ENCODE measurements at regions not wholly inside any gene's neighbourhood (a gene's known extent, or its start where the extent isn't known, plus 50 kb on each side); places are given as distances from the start of the nearest gene placed in this dataset.

DNA sequence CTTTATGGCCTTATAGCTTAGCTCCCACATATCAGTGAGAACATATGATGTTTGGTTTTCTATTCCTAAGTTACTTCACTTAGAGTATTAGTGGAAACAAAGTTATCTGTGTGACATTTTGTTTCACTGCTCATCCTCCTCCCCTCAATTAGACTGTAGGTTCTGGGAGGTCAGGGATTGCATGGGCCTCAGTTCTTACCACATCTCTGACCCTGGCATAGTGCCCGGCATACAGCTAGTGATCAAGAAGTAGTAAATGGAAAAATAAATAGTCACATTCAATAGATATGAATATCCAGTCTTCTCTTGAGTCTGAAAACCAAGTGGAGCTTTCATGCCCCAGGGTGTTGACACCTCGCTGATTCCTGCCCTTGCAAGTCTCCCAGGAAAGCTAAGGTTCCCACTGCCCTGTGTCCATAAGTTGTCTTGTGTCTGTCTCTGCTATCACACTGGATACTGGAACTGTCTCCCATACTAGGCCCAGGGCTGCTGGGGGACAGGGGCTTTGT lies 249.5 kb upstream of the TSHZ3 start:
- H3K27me3 Mint-ChIP-seq = no peaks in the 10 kb centered on the region
- H3K9me3 Mint-ChIP-seq = no peaks in the 10 kb centered on the region
- no peak overlapping the region for H3K27ac ChIP-seq (ENCODE audit: insufficient read depth, low read length, poor library complexity, severe bottlenecking)
- H3K36me3 Mint-ChIP-seq = no peaks in the 10 kb centered on the region
- no peaks in the 10 kb centered on the region for H3K36me3 ChIP-seq (ENCODE audit: control insufficient read depth, insufficient read depth, low read length)
- H3K4me3 ChIP-seq (ENCODE audit: low read depth, low read length) = no peak overlapping the region
- H3K4me1 ChIP-seq (ENCODE audit: control insufficient read depth, insufficient read depth, low read length, poor library complexity, severe bottlenecking) = no peaks in the 10 kb centered on the region
- H3K27me3 ChIP-seq (ENCODE audit: control insufficient read depth, insufficient read depth, low read length) = no peaks in the 10 kb centered on the region
- no peak overlapping the region for H3K4me3 Mint-ChIP-seq
- no peak overlapping the region for H3K27ac Mint-ChIP-seq
- no peaks in the 10 kb centered on the region for H3K9me3 ChIP-seq (ENCODE audit: control insufficient read depth in 2 of 2, low read length in 2 of 2)
- no peak for ATAC-seq (ENCODE audit: low read depth in 2 of 2)
- DNase-seq = no peak
- no peaks in the 10 kb centered on the region for H3K4me1 Mint-ChIP-seq

GRCh38 chr19:31600731-31601295 lies 251.6 kb upstream of the TSHZ3 start:
- Histone ChIP-seq H3K4me3 (ENCODE audit: low read depth, low read length) (no peak overlapping the region), H3K27ac (ENCODE audit: insufficient read depth, low read length, poor library complexity, severe bottlenecking) (no peak overlapping the region), H3K36me3 (ENCODE audit: control insufficient read depth, insufficient read depth, low read length) (no peaks in the 10 kb centered on the region), H3K9me3 (ENCODE audit: control insufficient read depth in 2 of 2, low read length in 2 of 2) (no peaks in the 10 kb centered on the region), H3K27me3 (ENCODE audit: control insufficient read depth, insufficient read depth, low read length) (no peaks in the 10 kb centered on the region), H3K4me1 (ENCODE audit: control insufficient read depth, insufficient read depth, low read length, poor library complexity, severe bottlenecking) (no peaks in the 10 kb centered on the region)
- H3K4me1 Mint-ChIP-seq = no peaks in the 10 kb centered on the region
- no peaks in the 10 kb centered on the region for H3K36me3 Mint-ChIP-seq
- no peak overlapping the region for H3K4me3 Mint-ChIP-seq
- H3K9me3 Mint-ChIP-seq = peaks cover 0 to 2% (median 0%) of the 10 kb centered on the region in 7 donors
- no peak for DNase-seq
- no peak overlapping the region for H3K27ac Mint-ChIP-seq
- ATAC-seq (ENCODE audit: low read depth in 2 of 2) = no peak
- no peaks in the 10 kb centered on the region for H3K27me3 Mint-ChIP-seq

GRCh38 chr19:31601855-31602254 lies 252.6 kb upstream of the TSHZ3 start:
- H3K4me1 ChIP-seq (ENCODE audit: control insufficient read depth, insufficient read depth, low read length, poor library complexity, severe bottlenecking) = no peaks in the 10 kb centered on the region
- Mint-ChIP-seq H3K4me3 (no peak overlapping the region), H3K4me1 (no peaks in the 10 kb centered on the region), H3K36me3 (no peaks in the 10 kb centered on the region), H3K9me3 (peaks cover 0 to 2% (median 0%) of the 10 kb centered on the region in 7 donors), H3K27me3 (no peaks in the 10 kb centered on the region), H3K27ac (no peak overlapping the region)
- DNase-seq (no peak), ATAC-seq (ENCODE audit: low read depth in 2 of 2) (no peak)
- no peaks in the 10 kb centered on the region for H3K27me3 ChIP-seq (ENCODE audit: control insufficient read depth, insufficient read depth, low read length)
- no peaks in the 10 kb centered on the region for H3K36me3 ChIP-seq (ENCODE audit: control insufficient read depth, insufficient read depth, low read length)
- no peak overlapping the region for H3K4me3 ChIP-seq (ENCODE audit: low read depth, low read length)
- no peak overlapping the region for H3K27ac ChIP-seq (ENCODE audit: insufficient read depth, low read length, poor library complexity, severe bottlenecking)
- H3K9me3 ChIP-seq (ENCODE audit: control insufficient read depth in 2 of 2, low read length in 2 of 2) = no peaks in the 10 kb centered on the region

DNA sequence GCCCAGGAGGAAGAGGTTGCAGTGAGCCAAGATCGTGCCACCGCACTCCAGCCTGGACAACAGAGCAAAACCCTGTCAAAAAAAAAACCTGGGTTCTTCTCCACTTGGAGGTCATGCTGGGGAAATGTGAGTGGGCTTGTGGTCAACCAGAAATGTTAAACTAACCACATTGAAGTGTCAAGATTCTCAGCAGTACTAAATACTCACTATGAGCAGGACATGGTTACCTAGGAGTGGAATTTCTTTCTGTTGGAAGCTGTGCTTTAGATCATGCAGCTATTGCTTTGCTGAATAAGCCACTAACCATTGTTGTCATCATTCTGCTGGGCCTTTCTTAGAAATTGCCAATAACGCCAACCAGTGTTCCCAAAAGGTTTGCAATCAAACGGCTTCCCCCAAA lies 253.3 kb upstream of the TSHZ3 start:
- Histone ChIP-seq H3K4me1 (ENCODE audit: control insufficient read depth, insufficient read depth, low read length, poor library complexity, severe bottlenecking) (no peaks in the 10 kb centered on the region), H3K9me3 (ENCODE audit: control insufficient read depth in 2 of 2, low read length in 2 of 2) (no peaks in the 10 kb centered on the region), H3K27me3 (ENCODE audit: control insufficient read depth, insufficient read depth, low read length) (no peaks in the 10 kb centered on the region), H3K27ac (ENCODE audit: insufficient read depth, low read length, poor library complexity, severe bottlenecking) (no peak overlapping the region), H3K36me3 (ENCODE audit: control insufficient read depth, insufficient read depth, low read length) (no peaks in the 10 kb centered on the region), H3K4me3 (ENCODE audit: low read depth, low read length) (no peak overlapping the region)
- no peaks in the 10 kb centered on the region for H3K4me1 Mint-ChIP-seq
- ATAC-seq (ENCODE audit: low read depth in 2 of 2) = no peak
- no peak overlapping the region for H3K4me3 Mint-ChIP-seq
- no peaks in the 10 kb centered on the region for H3K36me3 Mint-ChIP-seq
- no peaks in the 10 kb centered on the region for H3K27me3 Mint-ChIP-seq
- no peak overlapping the region for H3K27ac Mint-ChIP-seq
- peaks cover 0 to 2% (median 0%) of the 10 kb centered on the region in 7 donors for H3K9me3 Mint-ChIP-seq
- no peak for DNase-seq

GRCh38 chr19:31604493-31605040 lies 255.3 kb upstream of the TSHZ3 start:
- H3K27ac ChIP-seq (ENCODE audit: insufficient read depth, low read length, poor library complexity, severe bottlenecking) = no peak overlapping the region
- peaks cover 0 to 2% (median 0%) of the 10 kb centered on the region in 7 donors for H3K9me3 Mint-ChIP-seq

DNA sequence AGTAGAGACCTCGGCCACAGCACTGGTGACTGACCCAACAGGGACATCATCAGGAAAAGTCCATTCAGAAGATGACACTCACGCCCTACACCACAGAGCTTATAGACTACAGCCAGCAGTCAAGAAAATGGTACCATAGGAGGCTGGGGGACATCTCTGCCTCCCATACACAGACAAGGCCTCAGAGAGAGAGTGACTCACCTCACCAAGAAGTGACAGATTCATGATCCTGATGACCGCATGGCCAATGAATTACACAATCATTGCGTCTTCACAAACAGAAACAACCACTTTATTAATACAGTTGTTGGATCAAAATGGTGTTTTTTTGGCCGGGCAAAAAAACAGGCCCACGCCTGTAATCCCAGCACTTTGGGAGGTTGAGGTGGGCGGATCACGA lies 260.8 kb upstream of the TSHZ3 start:
- no peaks in the 10 kb centered on the region for H3K9me3 ChIP-seq (ENCODE audit: control insufficient read depth in 2 of 2, low read length in 2 of 2)

More at GRCh38 chr19:31604493-31605040, 255.3 kb upstream of the TSHZ3 start:
- Mint-ChIP-seq H3K4me3 (no peak overlapping the region), H3K36me3 (no peaks in the 10 kb centered on the region), H3K27me3 (no peaks in the 10 kb centered on the region), H3K27ac (no peak overlapping the region), H3K4me1 (no peaks in the 10 kb centered on the region)
- Histone ChIP-seq H3K9me3 (ENCODE audit: control insufficient read depth in 2 of 2, low read length in 2 of 2) (no peaks in the 10 kb centered on the region), H3K4me3 (ENCODE audit: low read depth, low read length) (no peak overlapping the region), H3K36me3 (ENCODE audit: control insufficient read depth, insufficient read depth, low read length) (no peaks in the 10 kb centered on the region), H3K27me3 (ENCODE audit: control insufficient read depth, insufficient read depth, low read length) (no peaks in the 10 kb centered on the region), H3K4me1 (ENCODE audit: control insufficient read depth, insufficient read depth, low read length, poor library complexity, severe bottlenecking) (no peaks in the 10 kb centered on the region)
- ATAC-seq (ENCODE audit: low read depth in 2 of 2) = no peak
- DNase-seq = no peak

GRCh38 chr19:31611046-31611877 lies 262.0 kb upstream of the TSHZ3 start:
- H3K9me3 Mint-ChIP-seq = peaks cover 0 to 3% (median 0%) of the 10 kb centered on the region in 7 donors
- no peak overlapping the region for H3K27ac Mint-ChIP-seq
- H3K4me3 Mint-ChIP-seq = no peak overlapping the region
- no peak overlapping the region for H3K4me3 ChIP-seq (ENCODE audit: low read depth, low read length)
- no peaks in the 10 kb centered on the region for H3K4me1 Mint-ChIP-seq
- H3K9me3 ChIP-seq (ENCODE audit: control insufficient read depth in 2 of 2, low read length in 2 of 2) = no peaks in the 10 kb centered on the region
- no peaks in the 10 kb centered on the region for H3K4me1 ChIP-seq (ENCODE audit: control insufficient read depth, insufficient read depth, low read length, poor library complexity, severe bottlenecking)
- no peaks in the 10 kb centered on the region for H3K27me3 ChIP-seq (ENCODE audit: control insufficient read depth, insufficient read depth, low read length)
- H3K27me3 Mint-ChIP-seq = no peaks in the 10 kb centered on the region
- H3K36me3 ChIP-seq (ENCODE audit: control insufficient read depth, insufficient read depth, low read length) = no peaks in the 10 kb centered on the region
- no peak overlapping the region for H3K27ac ChIP-seq (ENCODE audit: insufficient read depth, low read length, poor library complexity, severe bottlenecking)
- DNase-seq (no peak), ATAC-seq (ENCODE audit: low read depth in 2 of 2) (no peak)
- H3K36me3 Mint-ChIP-seq = no peaks in the 10 kb centered on the region

More for the DNA sequence above, 260.8 kb upstream of the TSHZ3 start:
- Mint-ChIP-seq H3K4me3 (no peak overlapping the region), H3K4me1 (no peaks in the 10 kb centered on the region), H3K27me3 (no peaks in the 10 kb centered on the region), H3K36me3 (no peaks in the 10 kb centered on the region), H3K9me3 (peaks cover 0 to 4% (median 0%) of the 10 kb centered on the region in 7 donors), H3K27ac (no peak overlapping the region)
- Histone ChIP-seq H3K4me1 (ENCODE audit: control insufficient read depth, insufficient read depth, low read length, poor library complexity, severe bottlenecking) (no peaks in the 10 kb centered on the region), H3K27ac (ENCODE audit: insufficient read depth, low read length, poor library complexity, severe bottlenecking) (no peak overlapping the region), H3K36me3 (ENCODE audit: control insufficient read depth, insufficient read depth, low read length) (no peaks in the 10 kb centered on the region), H3K27me3 (ENCODE audit: control insufficient read depth, insufficient read depth, low read length) (no peaks in the 10 kb centered on the region), H3K4me3 (ENCODE audit: low read depth, low read length) (no peak overlapping the region)
- no peak for ATAC-seq (ENCODE audit: low read depth in 2 of 2)
- DNase-seq = no peak

Measured in CD4-positive, CD25-positive, alpha-beta regulatory T cell (primary cell).